ENCODE measurements at regions not wholly inside any gene's neighbourhood (a gene's known extent, or its start where the extent isn't known, plus 50 kb on each side); places are given as distances from the start of the nearest gene placed in this dataset.

DNA sequence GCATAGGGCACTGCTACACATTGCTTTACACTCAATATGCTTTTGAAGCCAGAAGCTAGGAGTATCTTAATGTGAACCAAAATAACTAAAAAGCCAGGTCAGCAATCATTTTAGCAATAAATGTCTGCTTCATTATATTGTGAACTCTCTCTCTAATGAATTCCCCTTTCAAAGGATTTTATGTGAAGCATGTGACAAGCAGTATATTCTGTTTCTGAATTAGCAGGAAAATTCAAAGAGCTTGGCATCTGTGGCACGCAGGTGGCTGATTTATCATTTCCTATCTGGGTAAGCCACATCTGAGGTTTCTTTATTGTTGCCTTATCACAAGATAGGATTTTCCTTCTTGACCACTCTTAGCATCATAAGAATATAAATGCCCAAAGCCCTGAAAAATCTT, 56.8 kb upstream of the KLF12 start:
- no peak overlapping the region for H3K4me3 Mint-ChIP-seq
- no peaks in the 10 kb centered on the region for H3K36me3 Mint-ChIP-seq
- H3K27me3 Mint-ChIP-seq = no peaks in the 10 kb centered on the region
- no peak overlapping the region for H3K27ac Mint-ChIP-seq
- no peaks in the 10 kb centered on the region for H3K9me3 Mint-ChIP-seq
- peaks cover 0 to 3% (median 2%) of the 10 kb centered on the region in 3 donors for H3K4me1 Mint-ChIP-seq

DNA sequence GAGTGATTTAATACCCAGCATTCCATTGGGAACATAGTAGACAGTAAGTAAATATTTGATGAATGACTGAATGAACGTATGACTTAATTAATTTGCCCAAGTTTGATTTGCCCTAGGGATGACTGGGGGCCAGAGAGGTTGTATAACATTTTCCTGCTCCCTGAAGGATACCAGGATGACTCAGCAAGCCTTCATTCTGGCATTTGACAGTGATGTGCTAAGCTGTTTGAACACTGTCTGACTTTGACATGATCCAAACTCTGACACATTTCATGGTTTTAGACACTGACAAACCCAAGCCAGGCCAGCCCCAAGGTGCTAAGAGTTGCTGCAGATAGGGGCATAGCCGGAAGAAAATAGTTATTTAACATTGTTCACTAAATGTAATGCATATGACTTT, 53.4 kb upstream of the KLF12 start:
- Mint-ChIP-seq H3K4me3 (no peak overlapping the region), H3K36me3 (no peaks in the 10 kb centered on the region), H3K4me1 (no peaks in the 10 kb centered on the region), H3K27ac (no peak overlapping the region), H3K9me3 (no peaks in the 10 kb centered on the region), H3K27me3 (no peaks in the 10 kb centered on the region)

GRCh38 chr13:74184283-74184682, 50.1 kb upstream of the KLF12 start:
- no peak overlapping the region for H3K27ac Mint-ChIP-seq
- no peaks in the 10 kb centered on the region for H3K27me3 Mint-ChIP-seq
- no peak overlapping the region for H3K4me3 Mint-ChIP-seq
- no peaks in the 10 kb centered on the region for H3K9me3 Mint-ChIP-seq
- H3K36me3 Mint-ChIP-seq = no peaks in the 10 kb centered on the region
- no peaks in the 10 kb centered on the region for H3K4me1 Mint-ChIP-seq

Data from IgD-negative memory B cell (primary cell).